ENCODE measurements at regions not wholly inside any gene's neighbourhood (a gene's known extent, or its start where the extent isn't known, plus 50 kb on each side); places are given as distances from the start of the nearest gene placed in this dataset.

- intact Hi-C loops (cut with DNase I; ENCODE audit: low total_unique reads): no loop called here
- Histone ChIP-seq H3K4me1 (no peaks in the 10 kb centered on the region), H3K4me3 (no peak overlapping the region), H3K27ac (no peak overlapping the region), H3K36me3 (no peaks in the 10 kb centered on the region), H3K27me3 (no peaks in the 10 kb centered on the region), H3K9me3 (no peaks in the 10 kb centered on the region)
- no peak for DNase-seq
- TF ChIP-seq CTCF (IDR thresholded peaks at IDR 0.05) (no peak), POLR2A (IDR thresholded peaks at IDR 0.05) (no peak)
These were observed 578.7 kb upstream of the NECTIN3 start for GRCh38 chr3:110492876-110493275.

GRCh38 chr3:110493438-110494092, 578.1 kb upstream of the NECTIN3 start:
- no peak overlapping the region for H3K27ac ChIP-seq
- H3K4me1 ChIP-seq: no peaks in the 10 kb centered on the region
- intact Hi-C loops (cut with DNase I; ENCODE audit: low total_unique reads): no loop called here
- H3K4me3 ChIP-seq: no peak overlapping the region
- no peaks in the 10 kb centered on the region for H3K27me3 ChIP-seq
- DNase-seq: no peak
- no peak for TF ChIP-seq POLR2A (IDR thresholded peaks at IDR 0.05)
- TF ChIP-seq CTCF (IDR thresholded peaks at IDR 0.05): no peak
- H3K9me3 ChIP-seq: no peaks in the 10 kb centered on the region
- H3K36me3 ChIP-seq: no peaks in the 10 kb centered on the region

GRCh38 chr3:110494093-110494490, 577.5 kb upstream of the NECTIN3 start:
- intact Hi-C loops (cut with DNase I; ENCODE audit: low total_unique reads): no loop called here
- Histone ChIP-seq H3K9me3 (no peaks in the 10 kb centered on the region), H3K36me3 (no peaks in the 10 kb centered on the region), H3K27me3 (no peaks in the 10 kb centered on the region), H3K27ac (no peak overlapping the region), H3K4me3 (no peak overlapping the region), H3K4me1 (no peaks in the 10 kb centered on the region)
- TF ChIP-seq CTCF (IDR thresholded peaks at IDR 0.05) (no peak), POLR2A (IDR thresholded peaks at IDR 0.05) (no peak)
- DNase-seq: no peak

GRCh38 chr3:110494728-110495127, 576.9 kb upstream of the NECTIN3 start:
- Histone ChIP-seq H3K27ac (no peak overlapping the region), H3K4me3 (no peak overlapping the region), H3K4me1 (no peaks in the 10 kb centered on the region), H3K9me3 (no peaks in the 10 kb centered on the region), H3K27me3 (no peaks in the 10 kb centered on the region), H3K36me3 (no peaks in the 10 kb centered on the region)
- no peak for DNase-seq
- TF ChIP-seq POLR2A (IDR thresholded peaks at IDR 0.05): no peak
- no peak for TF ChIP-seq CTCF (IDR thresholded peaks at IDR 0.05)
- intact Hi-C loops (cut with DNase I; ENCODE audit: low total_unique reads): no loop called here

GRCh38 chr3:110495201-110495927, 576.3 kb upstream of the NECTIN3 start:
- no peaks in the 10 kb centered on the region for H3K27me3 ChIP-seq
- H3K27ac ChIP-seq: no peak overlapping the region
- no peak for TF ChIP-seq CTCF (IDR thresholded peaks at IDR 0.05)
- TF ChIP-seq POLR2A (IDR thresholded peaks at IDR 0.05): no peak
- DNase-seq: no peak
- intact Hi-C loops (cut with DNase I; ENCODE audit: low total_unique reads): no loop called here
- H3K4me3 ChIP-seq: no peak overlapping the region
- no peaks in the 10 kb centered on the region for H3K9me3 ChIP-seq
- H3K4me1 ChIP-seq: no peaks in the 10 kb centered on the region
- H3K36me3 ChIP-seq: no peaks in the 10 kb centered on the region

All from uterus (tissue), 3 donors.